MM.1S (cell line): ENCODE measurements at regions not wholly inside any gene's neighbourhood (a gene's known extent, or its start where the extent isn't known, plus 50 kb on each side); places are given as distances from the start of the nearest gene placed in this dataset.
"Not testable (repeated sequence)": the region's sequence is repeated elsewhere in the genome, so short reads cannot be mapped to it uniquely, and the experiment has no call there.

ENCODE experiments used
- DNase-seq: peaks from one replicate; pipeline ENCODE4 v3.0.0-alpha.2; 2015
- H2AFZ ChIP-seq: fragments of 300-600 bp; sonication (generic); 2 replicates; pipeline ENCODE4 v1.6.0; 2016; ENCODE audit warnings: antibody characterized with exemption, low read length
- H3F3A ChIP-seq: fragments of 300-600 bp; sonication (generic); 2 replicates; pipeline ENCODE4 v1.6.1; 2016; ENCODE audit warnings: mild to moderate bottlenecking, antibody characterized with exemption, low read length, moderate library complexity, mixed read lengths; ENCODE audit not compliant: insufficient read depth
- H3K27ac ChIP-seq: fragments of 300-600 bp; sonication (generic); 2 replicates; pipeline ENCODE4 v1.5.1; 2016; ENCODE audit warnings: mild to moderate bottlenecking, low read length
- H3K27me3 ChIP-seq: fragments of 300-600 bp; sonication (generic); replicated peaks from 2 replicates; pipeline ENCODE4 v1.6.0; 2016; ENCODE audit warnings: low read length; ENCODE audit not compliant: insufficient read depth
- H3K36me3 ChIP-seq: fragments of 300-600 bp; sonication (generic); replicated peaks from 2 replicates; pipeline ENCODE4 v1.6.1; 2016; ENCODE audit warnings: mild to moderate bottlenecking, low read length, mixed read lengths; ENCODE audit not compliant: insufficient read depth
- H3K4me1 ChIP-seq: fragments of 300-600 bp; sonication (generic); 2 replicates; pipeline ENCODE4 v1.6.1; 2016; ENCODE audit warnings: low read length, mixed read lengths
- H3K4me2 ChIP-seq: fragments of 300-600 bp; sonication (generic); 2 replicates; pipeline ENCODE4 v1.6.0; 2016; ENCODE audit warnings: low read depth, low read length
- H3K4me3 ChIP-seq: fragments of 300-600 bp; sonication (generic); 2 replicates; pipeline ENCODE4 v1.5.1; 2016; ENCODE audit warnings: low read length, mixed read lengths
- H3K79me2 ChIP-seq: fragments of 300-600 bp; sonication (generic); 2 replicates; pipeline ENCODE4 v1.6.1; 2016; ENCODE audit warnings: mixed run types, low read length, mixed read lengths
- H3K9ac ChIP-seq: fragments of 300-600 bp; sonication (generic); 2 replicates; pipeline ENCODE4 v1.6.1; 2016; ENCODE audit warnings: low read length, mixed read lengths
- H3K9me2 ChIP-seq: fragments of 300-600 bp; sonication (generic); replicated peaks from 2 replicates; pipeline ENCODE4 v1.6.1; 2016; ENCODE audit warnings: mild to moderate bottlenecking, low read length, mixed read lengths; ENCODE audit not compliant: insufficient read depth
- H3K9me3 ChIP-seq: fragments of 300-600 bp; sonication (generic); replicated peaks from 2 replicates; pipeline ENCODE4 v1.6.1; 2016; ENCODE audit warnings: mild to moderate bottlenecking, low read length, mixed read lengths; ENCODE audit not compliant: insufficient read depth
- H4K20me1 ChIP-seq: fragments of 300-600 bp; sonication (generic); 2 replicates; pipeline ENCODE4 v1.6.1; 2016; ENCODE audit warnings: mild to moderate bottlenecking, low read length, moderate library complexity, mixed read lengths; ENCODE audit not compliant: insufficient read depth
- CTCF ChIP-seq: fragments of 300-600 bp; sonication (generic); IDR thresholded peaks from 2 replicates; pipeline ENCODE4 v1.5.1; 2016; ENCODE audit warnings: antibody characterized with exemption, low read length, mixed read lengths
- EZH2 ChIP-seq: fragments of 300-600 bp; sonication (generic); optimal IDR thresholded peaks from 2 replicates; pipeline ENCODE3; 2017; ENCODE audit warnings: low read depth, mild to moderate bottlenecking, antibody characterized with exemption, low read length, mixed read lengths
- EZH2phosphoT487 ChIP-seq: fragments of 300-600 bp; sonication (generic); IDR thresholded peaks from 2 replicates; pipeline ENCODE4 v1.6.1; 2018; ENCODE audit warnings: antibody characterized with exemption, low read length

GRCh38 chr5:92309336-92309991 lies 926.3 kb upstream of the ARRDC3 start:
- H3K27me3 ChIP-seq: no peaks in the 10 kb centered on the region
- no peaks in the 10 kb centered on the region for H3F3A ChIP-seq
- TF ChIP-seq EZH2phosphoT487 (no peak), CTCF (peak; percentile 57)
- H3K9me2 ChIP-seq: no peaks in the 10 kb centered on the region
- no peak overlapping the region for H2AFZ ChIP-seq
- no peak overlapping the region for H3K9ac ChIP-seq
- H3K79me2 ChIP-seq: no peaks in the 10 kb centered on the region
- no peaks in the 10 kb centered on the region for H3K36me3 ChIP-seq
- H3K4me1 ChIP-seq: no peaks in the 10 kb centered on the region
- H3K4me3 ChIP-seq: no peak overlapping the region
- no peak overlapping the region for H3K4me2 ChIP-seq
- no peaks in the 10 kb centered on the region for H4K20me1 ChIP-seq
- peak; percentile 65 for DNase-seq
- no peaks in the 10 kb centered on the region for H3K9me3 ChIP-seq
- H3K27ac ChIP-seq: no peak overlapping the region

GRCh38 chr5:92308679-92309078 lies 925.6 kb upstream of the ARRDC3 start:
- no peaks in the 10 kb centered on the region for H3F3A ChIP-seq
- no peaks in the 10 kb centered on the region for H3K36me3 ChIP-seq
- H4K20me1 ChIP-seq: no peaks in the 10 kb centered on the region
- no peak overlapping the region for H3K9ac ChIP-seq
- no peak overlapping the region for H3K4me3 ChIP-seq
- no peak overlapping the region for H3K4me2 ChIP-seq
- H3K9me2 ChIP-seq: no peaks in the 10 kb centered on the region
- H3K9me3 ChIP-seq: no peaks in the 10 kb centered on the region
- DNase-seq: no peak
- H3K4me1 ChIP-seq: no peaks in the 10 kb centered on the region
- TF ChIP-seq EZH2phosphoT487: no peak
- no peak for TF ChIP-seq CTCF
- no peak for TF ChIP-seq EZH2
- H3K79me2 ChIP-seq: no peaks in the 10 kb centered on the region
- H3K27ac ChIP-seq: no peak overlapping the region
- no peak overlapping the region for H2AFZ ChIP-seq
- H3K27me3 ChIP-seq: no peaks in the 10 kb centered on the region

- H3K9ac ChIP-seq, H3F3A ChIP-seq, H3K9me3 ChIP-seq, H3K36me3 ChIP-seq, DNase-seq, H3K4me1 ChIP-seq, H3K79me2 ChIP-seq, H4K20me1 ChIP-seq, H3K27me3 ChIP-seq, H3K9me2 ChIP-seq, H3K27ac ChIP-seq, H2AFZ ChIP-seq, H3K4me2 ChIP-seq, H3K4me3 ChIP-seq: not testable (repeated sequence)
Measured at GRCh38 chr5:92302356-92302755, 919.2 kb upstream of the ARRDC3 start.

GRCh38 chr5:92283521-92283920 lies 900.4 kb upstream of the ARRDC3 start:
- Histone ChIP-seq H3K4me3 (no peak overlapping the region), H4K20me1 (no peaks in the 10 kb centered on the region), H3K79me2 (no peaks in the 10 kb centered on the region), H3K36me3 (no peaks in the 10 kb centered on the region), H3K9ac (no peak overlapping the region), H3F3A (no peaks in the 10 kb centered on the region), H3K4me2 (no peak overlapping the region), H3K9me2 (no peaks in the 10 kb centered on the region), H3K27me3 (no peaks in the 10 kb centered on the region), H3K9me3 (no peaks in the 10 kb centered on the region), H3K4me1 (no peaks in the 10 kb centered on the region), H3K27ac (no peak overlapping the region), H2AFZ (no peak overlapping the region)
- TF ChIP-seq EZH2phosphoT487: no peak
- no peak for TF ChIP-seq CTCF
- no peak for TF ChIP-seq EZH2
- no peak for DNase-seq

- H3K9me3 ChIP-seq, H3K4me3 ChIP-seq, H3F3A ChIP-seq, H3K9me2 ChIP-seq, H3K9ac ChIP-seq, H3K79me2 ChIP-seq, H3K4me2 ChIP-seq, H3K4me1 ChIP-seq, DNase-seq, H3K27me3 ChIP-seq, H4K20me1 ChIP-seq, H2AFZ ChIP-seq, H3K36me3 ChIP-seq, H3K27ac ChIP-seq: not testable (repeated sequence)
Measured at GRCh38 chr5:92271750-92272149, 888.6 kb upstream of the ARRDC3 start.
